ENCODE measurements at regions not wholly inside any gene's neighbourhood (a gene's known extent, or its start where the extent isn't known, plus 50 kb on each side); places are given as distances from the start of the nearest gene placed in this dataset.

DNA sequence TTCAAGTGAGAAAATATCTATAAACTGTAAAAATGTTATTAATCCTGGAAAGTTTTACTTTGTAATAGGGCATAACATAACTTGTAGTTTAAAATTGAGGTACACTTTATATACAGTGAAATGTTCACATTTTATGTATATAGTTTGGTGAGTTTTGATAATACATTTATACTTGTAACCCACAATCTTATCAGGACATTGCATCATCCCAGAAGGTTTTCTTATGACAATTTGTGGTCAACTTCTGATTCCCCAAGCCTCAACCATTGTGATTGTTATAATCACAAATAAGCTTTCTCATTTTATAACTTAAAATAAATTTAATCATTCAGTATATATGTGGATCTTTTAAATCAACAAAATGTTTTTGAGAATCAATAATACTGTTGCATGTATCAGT lies 151.1 kb downstream of the TFPI2 start:
- H3K4me3 ChIP-seq, result no peak overlapping the region
- no peaks in the 10 kb centered on the region for H3K27me3 ChIP-seq
- no peaks in the 10 kb centered on the region for H3K9me3 ChIP-seq
- no peak for TF ChIP-seq POLR2A (IDR thresholded peaks at IDR 0.05)
- no peak for TF ChIP-seq CTCF (IDR thresholded peaks at IDR 0.05)
- no peak overlapping the region for H3K27ac ChIP-seq
- H3K4me1 ChIP-seq, result no peaks in the 10 kb centered on the region
- DNase-seq, result no peak
- no peaks in the 10 kb centered on the region for H3K36me3 ChIP-seq

DNA sequence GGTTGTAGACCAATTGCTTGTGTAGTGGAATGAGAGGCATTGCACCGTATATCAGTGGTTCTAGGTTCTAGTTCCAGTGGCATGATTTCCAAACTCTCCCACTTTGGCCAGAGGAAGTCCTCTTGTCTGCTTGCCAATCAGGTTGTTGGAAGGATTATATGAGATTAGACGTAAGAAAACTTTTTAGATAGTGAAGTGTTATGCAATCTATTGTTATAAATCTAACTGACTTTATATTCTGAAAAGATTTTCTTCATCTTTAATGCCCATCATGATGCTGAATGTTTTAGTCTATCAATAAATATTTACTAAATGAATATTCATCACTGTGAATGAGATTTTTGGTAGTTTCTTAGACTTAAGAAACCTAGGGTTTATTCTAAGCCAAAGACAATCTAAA lies 152.6 kb downstream of the TFPI2 start:
- no peak for TF ChIP-seq POLR2A (IDR thresholded peaks at IDR 0.05)
- TF ChIP-seq CTCF (IDR thresholded peaks at IDR 0.05), result no peak

GRCh38 chr7:93736668-93737369 lies 153.7 kb downstream of the TFPI2 start:
- Histone ChIP-seq H3K9me3 (no peaks in the 10 kb centered on the region), H3K4me3 (no peak overlapping the region), H3K27me3 (no peaks in the 10 kb centered on the region), H3K27ac (no peak overlapping the region), H3K4me1 (no peaks in the 10 kb centered on the region), H3K36me3 (no peaks in the 10 kb centered on the region)
- TF ChIP-seq POLR2A (IDR thresholded peaks at IDR 0.05), result no peak
- no peak for TF ChIP-seq CTCF (IDR thresholded peaks at IDR 0.05)
- DNase-seq, result no peak

More for the DNA sequence above, 152.6 kb downstream of the TFPI2 start:
- Histone ChIP-seq H3K27ac (no peak overlapping the region), H3K36me3 (no peaks in the 10 kb centered on the region), H3K27me3 (no peaks in the 10 kb centered on the region), H3K9me3 (no peaks in the 10 kb centered on the region), H3K4me1 (no peaks in the 10 kb centered on the region), H3K4me3 (no peak overlapping the region)
- no peak for DNase-seq

DNA sequence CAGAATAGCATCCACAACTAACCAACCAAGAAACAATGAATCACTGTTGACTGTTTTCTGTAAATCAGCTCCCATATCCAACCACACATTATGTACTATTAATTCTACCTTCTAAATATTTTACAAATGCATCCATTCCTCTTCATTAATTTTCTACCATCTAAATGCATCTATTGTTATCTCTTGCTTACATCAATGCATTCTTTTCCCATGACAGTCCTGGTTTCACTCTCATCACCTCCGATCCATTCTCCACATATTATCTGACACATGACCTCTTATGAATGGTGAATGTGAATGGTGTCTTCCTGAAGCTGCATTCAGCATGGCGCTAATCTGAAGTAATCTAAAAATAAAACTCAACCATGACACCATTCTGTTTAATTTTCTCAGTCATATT lies 153.8 kb upstream of the CALCR start:
- no peaks in the 10 kb centered on the region for H3K27me3 ChIP-seq
- H3K4me3 ChIP-seq, result no peak overlapping the region
- no peaks in the 10 kb centered on the region for H3K4me1 ChIP-seq
- H3K9me3 ChIP-seq, result no peaks in the 10 kb centered on the region
- no peaks in the 10 kb centered on the region for H3K36me3 ChIP-seq
- TF ChIP-seq POLR2A (IDR thresholded peaks at IDR 0.05) (no peak), CTCF (IDR thresholded peaks at IDR 0.05) (no peak)
- DNase-seq, result no peak
- H3K27ac ChIP-seq, result no peak overlapping the region

DNA sequence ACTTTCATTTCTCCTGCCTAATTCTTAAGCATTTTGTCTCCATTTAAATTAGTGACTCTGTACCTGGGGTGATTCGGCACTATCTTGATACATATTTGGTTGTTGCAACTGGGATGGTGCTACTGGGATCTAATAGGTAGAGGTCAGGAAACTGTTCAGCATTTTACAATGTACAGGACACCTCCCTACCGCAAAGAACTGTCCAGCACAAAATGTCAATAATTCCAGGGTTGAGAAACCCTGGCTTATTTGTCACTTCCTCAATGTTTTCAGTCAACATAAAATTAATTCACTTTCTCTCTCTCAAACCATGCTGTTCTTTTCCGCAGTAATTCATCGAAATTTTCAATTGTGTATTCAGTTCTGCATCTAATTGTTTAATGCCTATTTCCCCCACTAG lies 151.4 kb upstream of the CALCR start:
- no peaks in the 10 kb centered on the region for H3K27me3 ChIP-seq
- no peaks in the 10 kb centered on the region for H3K36me3 ChIP-seq
- H3K4me3 ChIP-seq, result no peak overlapping the region
- H3K27ac ChIP-seq, result no peak overlapping the region
- no peaks in the 10 kb centered on the region for H3K9me3 ChIP-seq
- H3K4me1 ChIP-seq, result no peaks in the 10 kb centered on the region
- no peak for DNase-seq
- no peak for TF ChIP-seq CTCF (IDR thresholded peaks at IDR 0.05)
